A549 (cell line): ENCODE measurements at regions not wholly inside any gene's neighbourhood (a gene's known extent, or its start where the extent isn't known, plus 50 kb on each side); places are given as distances from the start of the nearest gene placed in this dataset.

Experiments used
- ATAC-seq, 2 experiments: fragments of 200-7000 bp in 1 of 2; fragments of >200 bp in 1 of 2; cut with Nextera tagmentation in 1 of 2; cut with Tn5 transposase in 1 of 2; 3 replicates each; pipeline versions ENCODE4 v1.8.0 to v1.9.1; 2018 to 2020; ENCODE audit warnings: mild to moderate bottlenecking in 1 of 2, moderate library complexity in 1 of 2
- CTCF ChIA-PET: fragments of 300-600 bp; sonication (Branson Sonifier 250); formaldehyde crosslinking; extraction: SDS; loops from one replicate; lab custom pipeline; 2021; ENCODE audit warnings: antibody characterized with exemption, inconsistent platforms; lab: Yijun Ruan, JAX
- POLR2A ChIA-PET: fragments of 350-600 bp; formaldehyde crosslinking; extraction: SDS; loops from one replicate; lab custom pipeline; 2021; ENCODE audit warnings: antibody characterized with exemption, inconsistent platforms; lab: Yijun Ruan, JAX
- DNase-seq, 2 experiments: peaks; one replicate each; pipeline versions ENCODE4 v3.0.0 to v3.0.0-alpha.2; 2011 to 2016; ENCODE audit warnings: low read depth in 1 of 2, low spot score in 1 of 2
- FAIRE-seq: peaks from 2 replicates; lab custom pipeline; 2011; peaks lifted over from hg19 to GRCh38; lab: Jason Lieb, UNC
- H3K27ac ChIP-seq, 2 experiments: fragments of >200 bp; sonication (Bioruptor Twin); formaldehyde crosslinking; 3 replicates each; pipeline ENCODE4 v1.5.1; 2016 to 2017
- H3K4me1 ChIP-seq: fragments of >200 bp; sonication (Bioruptor Twin); formaldehyde crosslinking; 3 replicates; pipeline ENCODE4 v1.6.1; 2016
- H3K4me2 ChIP-seq: fragments of >200 bp; sonication (Bioruptor Twin); formaldehyde crosslinking; 3 replicates; pipeline ENCODE4 v1.6.1; 2016
- H3K4me3 ChIP-seq: fragments of >200 bp; sonication (Bioruptor Twin); formaldehyde crosslinking; 3 replicates; pipeline ENCODE4 v1.5.1; 2016
- H3K9me3 ChIP-seq: fragments of >200 bp; sonication (Bioruptor Twin); formaldehyde crosslinking; 3 replicates; pipeline ENCODE4 v1.6.1; 2016
- EHF ChIP-seq: fragments of 250-450 bp; sonication (Bioruptor Pico); IDR thresholded peaks from 2 replicates; pipeline ENCODE4 v1.5.0; 2020; ENCODE audit warnings: mild to moderate bottlenecking
- FOSL2 ChIP-seq, 2 experiments: fragments of 450-650 bp in 1 of 2; fragments of >200 bp in 1 of 2; sonication (Bioruptor Twin) in 1 of 2; formaldehyde crosslinking; IDR thresholded peaks; 2 replicates each; pipeline versions ENCODE4 v1.5.0 to v1.6.1; 2016 to 2020; ENCODE audit warnings: mild to moderate bottlenecking in 1 of 2, moderate library complexity in 1 of 2
- HOXB5 ChIP-seq: fragments of 250-450 bp; sonication (Bioruptor Pico); IDR thresholded peaks from 2 replicates; pipeline ENCODE4 v1.5.0; 2020; ENCODE audit warnings: mild to moderate bottlenecking, moderate library complexity
- KDM1A ChIP-seq: fragments of 200-600 bp; sonication (generic); IDR thresholded peaks from 2 replicates; pipeline ENCODE4 v1.6.1; 2016; ENCODE audit warnings: low read depth, mild to moderate bottlenecking
- KDM5A ChIP-seq: fragments of 200-600 bp; sonication (generic); IDR thresholded peaks from 2 replicates; pipeline ENCODE4 v1.6.1; 2016; ENCODE audit warnings: antibody characterized with exemption, mild to moderate bottlenecking
- MAFK ChIP-seq: fragments of 450-650 bp; IDR thresholded peaks from 2 replicates; pipeline ENCODE4 v1.6.1; 2014; ENCODE audit not compliant: partially characterized antibody
- MAZ ChIP-seq: fragments of 150-350 bp; IDR thresholded peaks from 2 replicates; pipeline ENCODE4 v1.6.1; 2014; ENCODE audit warnings: antibody characterized with exemption, low read depth, low read length, borderline replicate concordance
- NFE2L2 ChIP-seq: fragments of 150-350 bp; conservative IDR thresholded peaks from 2 replicates; pipeline ENCODE4 v1.6.1; 2014; ENCODE audit warnings: low read length
- NPAS2 ChIP-seq: fragments of 250-450 bp; sonication (Bioruptor Pico); IDR thresholded peaks from 2 replicates; pipeline ENCODE4 v1.8.0; 2022; ENCODE audit warnings: mild to moderate bottlenecking, moderate library complexity, borderline replicate concordance
- RAD21 ChIP-seq, 2 experiments: fragments of >200 bp in 1 of 2; sonication (Bioruptor Twin) in 1 of 2; formaldehyde crosslinking in 1 of 2; IDR thresholded peaks in 1 of 2; conservative IDR thresholded peaks in 1 of 2; 2 replicates in 1 of 2; 3 replicates in 1 of 2; pipeline ENCODE4 v1.6.1; 2012 to 2018; ENCODE audit warnings: inconsistent platforms in 1 of 2
- RFX5 ChIP-seq: fragments of 450-650 bp; IDR thresholded peaks from 2 replicates; pipeline ENCODE4 v1.7.1; 2014; ENCODE audit warnings: antibody characterized with exemption, mild to moderate bottlenecking, moderate library complexity
- SREBF2 ChIP-seq: fragments of 450-650 bp; IDR thresholded peaks from 2 replicates; pipeline ENCODE4 v1.6.1; 2014; ENCODE audit warnings: mild to moderate bottlenecking, moderate library complexity
- TP53 ChIP-seq: fragments of 250-450 bp; sonication (Bioruptor Pico); IDR thresholded peaks from 2 replicates; pipeline ENCODE4 v1.5.0; 2021; ENCODE audit warnings: mild to moderate bottlenecking, moderate library complexity
- ZFP36 ChIP-seq: fragments of 450-650 bp; IDR thresholded peaks from 2 replicates; pipeline ENCODE4 v1.6.1; 2014; ENCODE audit warnings: borderline replicate concordance; ENCODE audit not compliant: partially characterized antibody
- ZSCAN20 ChIP-seq: fragments of 250-450 bp; sonication (Bioruptor Pico); IDR thresholded peaks from 2 replicates; pipeline ENCODE4 v1.8.0; 2022; ENCODE audit warnings: mild to moderate bottlenecking, moderate library complexity
- WGBS: methylation state at CpG from one replicate; pipeline ENCODE4 v1.1.6; 2017; ENCODE audit errors: missing lambda C conversion rate; 5-methylcytosine and 5-hydroxymethylcytosine counted together
- TF ChIP-seq, protein P1 (sequence below): fragments of >200 bp; sonication (Bioruptor Twin); formaldehyde crosslinking; IDR thresholded peaks from 2 replicates; pipeline ENCODE4 v1.6.1; 2016
- TF ChIP-seq, protein P2 (sequence below): fragments of 250-450 bp; sonication (Bioruptor Pico); IDR thresholded peaks from 2 replicates; pipeline ENCODE4 v1.5.0; 2021; ENCODE audit warnings: mild to moderate bottlenecking, moderate library complexity, borderline replicate concordance
- TF ChIP-seq, protein P3 (sequence below): fragments of 450-650 bp; IDR thresholded peaks from 2 replicates; pipeline ENCODE4 v1.6.1; 2014; ENCODE audit warnings: antibody characterized with exemption

DNA sequence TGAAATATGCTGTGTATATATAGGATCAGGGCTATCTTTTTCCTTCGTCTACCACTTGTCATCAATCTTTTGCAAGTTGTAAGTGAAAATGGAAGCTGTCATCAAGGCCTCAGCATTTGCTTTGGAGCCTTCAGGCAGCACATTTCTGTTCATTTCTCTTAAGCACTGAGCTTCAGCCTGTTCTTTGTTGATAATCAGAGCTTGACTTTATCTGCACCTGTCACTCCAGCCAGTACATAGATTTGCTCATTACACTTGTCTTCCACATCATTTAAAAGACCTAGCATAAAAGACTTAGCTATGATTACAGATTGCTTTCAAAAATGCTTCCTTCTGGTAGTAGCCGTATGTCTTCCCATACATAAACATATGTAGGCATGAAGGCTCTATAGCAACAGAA lies 189.8 kb upstream of the GRIK2 start:
- POLR2A ChIA-PET = no interaction called here
- TF ChIP-seq ZFP36 (no peak), SREBF2 (no peak), RFX5 (no peak)
- TF ChIP-seq, protein P1, sequence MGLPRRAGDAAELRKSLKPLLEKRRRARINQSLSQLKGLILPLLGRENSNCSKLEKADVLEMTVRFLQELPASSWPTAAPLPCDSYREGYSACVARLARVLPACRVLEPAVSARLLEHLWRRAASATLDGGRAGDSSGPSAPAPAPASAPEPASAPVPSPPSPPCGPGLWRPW = no peak
- CTCF ChIA-PET = no interaction called here
- 63% methylated on average over 2 of the region's 2 CpGs for WGBS
- H3K27ac ChIP-seq = no peak overlapping the region
- H3K4me2 ChIP-seq = no peak overlapping the region
- FAIRE-seq = no peak
- H3K4me3 ChIP-seq = no peak overlapping the region
- H3K9me3 ChIP-seq = no peaks in the 10 kb centered on the region
- no peak for DNase-seq
- no peak for ATAC-seq
- H3K4me1 ChIP-seq = no peaks in the 10 kb centered on the region

DNA sequence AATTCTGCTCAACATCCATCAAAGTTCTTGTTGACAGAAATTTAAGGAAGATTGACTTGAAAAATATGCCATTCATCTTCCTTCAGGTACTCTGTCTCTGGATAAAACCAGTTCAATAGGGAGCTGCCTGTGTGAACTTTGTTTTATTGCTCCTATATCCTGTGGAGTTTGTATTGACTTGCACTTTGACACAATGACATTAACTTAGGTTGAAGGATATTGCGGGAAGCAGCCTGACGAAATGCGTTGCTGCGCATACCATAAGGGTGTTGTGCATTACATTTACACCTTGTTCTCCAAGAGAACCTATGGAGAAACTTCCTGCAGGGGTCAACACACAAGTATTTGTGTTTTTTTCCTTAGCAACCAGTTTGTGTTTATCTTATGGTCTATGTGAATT lies 185.4 kb upstream of the GRIK2 start:
- no peak overlapping the region for H3K4me3 ChIP-seq
- ChIA-PET CTCF (no interaction called here), POLR2A (no interaction called here)
- H3K27ac ChIP-seq = no peak overlapping the region
- H3K9me3 ChIP-seq = no peaks in the 10 kb centered on the region
- no peak overlapping the region for H3K4me2 ChIP-seq
- ATAC-seq = no peak
- 50% methylated on average over 4 of the region's 4 CpGs for WGBS
- TF ChIP-seq MAZ = no peak
- no peak for DNase-seq
- no peaks in the 10 kb centered on the region for H3K4me1 ChIP-seq
- no peak for FAIRE-seq

DNA sequence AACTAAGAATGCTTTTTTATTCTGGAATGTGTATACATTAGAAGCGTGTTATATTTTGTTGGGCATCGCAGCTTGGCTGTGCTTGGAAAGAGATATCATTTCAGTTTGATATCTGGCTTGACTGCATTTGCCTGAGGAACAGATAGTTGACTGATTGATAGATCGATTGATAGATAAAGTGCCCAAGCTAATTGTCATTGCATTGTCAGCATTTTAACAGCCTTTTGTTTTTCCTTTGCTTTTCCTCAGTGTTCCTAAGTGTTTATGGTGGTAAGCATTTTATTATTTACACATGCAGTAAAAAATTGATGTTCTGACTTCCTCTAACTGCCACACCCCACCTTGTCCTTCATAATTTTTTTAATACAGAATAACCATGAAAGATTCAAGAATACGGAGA lies 180.9 kb upstream of the GRIK2 start:
- POLR2A ChIA-PET = no interaction called here
- no peak overlapping the region for H3K4me2 ChIP-seq

DNA sequence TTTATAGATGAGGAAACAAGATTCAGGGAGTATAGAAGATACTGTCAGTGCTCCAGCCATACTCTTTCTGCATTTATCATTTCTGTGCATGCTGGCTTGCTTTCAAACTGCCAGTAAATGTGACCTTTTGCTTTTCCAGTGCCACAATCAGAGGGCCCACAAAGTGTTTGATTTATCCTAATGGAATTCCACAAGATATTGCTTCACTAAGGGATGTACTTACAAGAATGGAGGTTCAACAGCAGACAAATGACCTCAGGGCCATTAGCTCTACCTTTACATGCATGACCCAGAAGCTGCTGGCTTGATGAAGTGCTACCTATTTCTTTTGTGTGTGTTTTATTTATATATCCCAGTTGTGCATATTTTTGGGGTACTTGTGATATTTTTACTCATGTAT lies 171.5 kb upstream of the GRIK2 start:
- DNase-seq = no peak
- Histone ChIP-seq H3K4me1 (no peaks in the 10 kb centered on the region), H3K9me3 (no peaks in the 10 kb centered on the region), H3K4me2 (no peak overlapping the region), H3K27ac (no peak overlapping the region), H3K4me3 (no peak overlapping the region)
- FAIRE-seq = no peak
- ATAC-seq = no peak
- no peak for TF ChIP-seq KDM1A
- TF ChIP-seq FOSL2 (IDR thresholded peaks at IDR 0.05) = no peak
- no peak for TF ChIP-seq FOSL2 (CRISPR knock-in tag; IDR thresholded peaks at IDR 0.05)
- no peak for TF ChIP-seq RAD21 (conservative IDR thresholded peaks at IDR 0.05 in 1 of 2, IDR thresholded peaks at IDR 0.05 in 1 of 2)
- no peak for TF ChIP-seq NPAS2 (CRISPR knock-in tag)
- TF ChIP-seq KDM5A = no peak
- no peak for TF ChIP-seq TP53
- no peak for TF ChIP-seq ZSCAN20 (CRISPR knock-in tag)
- no peak for TF ChIP-seq NFE2L2
- TF ChIP-seq, protein P2, sequence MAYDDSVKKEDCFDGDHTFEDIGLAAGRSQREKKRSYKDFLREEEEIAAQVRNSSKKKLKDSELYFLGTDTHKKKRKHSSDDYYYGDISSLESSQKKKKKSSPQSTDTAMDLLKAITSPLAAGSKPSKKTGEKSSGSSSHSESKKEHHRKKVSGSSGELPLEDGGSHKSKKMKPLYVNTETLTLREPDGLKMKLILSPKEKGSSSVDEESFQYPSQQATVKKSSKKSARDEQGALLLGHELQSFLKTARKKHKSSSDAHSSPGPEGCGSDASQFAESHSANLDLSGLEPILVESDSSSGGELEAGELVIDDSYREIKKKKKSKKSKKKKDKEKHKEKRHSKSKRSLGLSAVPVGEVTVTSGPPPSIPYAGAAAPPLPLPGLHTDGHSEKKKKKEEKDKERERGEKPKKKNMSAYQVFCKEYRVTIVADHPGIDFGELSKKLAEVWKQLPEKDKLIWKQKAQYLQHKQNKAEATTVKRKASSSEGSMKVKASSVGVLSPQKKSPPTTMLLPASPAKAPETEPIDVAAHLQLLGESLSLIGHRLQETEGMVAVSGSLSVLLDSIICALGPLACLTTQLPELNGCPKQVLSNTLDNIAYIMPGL (CRISPR knock-in tag) = no peak
- no peak for TF ChIP-seq HOXB5 (CRISPR knock-in tag)
- CTCF ChIA-PET = no interaction called here
- POLR2A ChIA-PET = no interaction called here

More for the DNA sequence above, 180.9 kb upstream of the GRIK2 start:
- no peak for ATAC-seq
- Histone ChIP-seq H3K4me1 (no peaks in the 10 kb centered on the region), H3K27ac (no peak overlapping the region), H3K4me3 (no peak overlapping the region), H3K9me3 (no peaks in the 10 kb centered on the region)
- CTCF ChIA-PET = no interaction called here
- WGBS = 43% methylated on average over 4 of the region's 4 CpGs
- FAIRE-seq = no peak
- no peak for DNase-seq
- TF ChIP-seq EHF (CRISPR knock-in tag) (no peak), MAFK (peak; percentile 51)
- TF ChIP-seq, protein P3, sequence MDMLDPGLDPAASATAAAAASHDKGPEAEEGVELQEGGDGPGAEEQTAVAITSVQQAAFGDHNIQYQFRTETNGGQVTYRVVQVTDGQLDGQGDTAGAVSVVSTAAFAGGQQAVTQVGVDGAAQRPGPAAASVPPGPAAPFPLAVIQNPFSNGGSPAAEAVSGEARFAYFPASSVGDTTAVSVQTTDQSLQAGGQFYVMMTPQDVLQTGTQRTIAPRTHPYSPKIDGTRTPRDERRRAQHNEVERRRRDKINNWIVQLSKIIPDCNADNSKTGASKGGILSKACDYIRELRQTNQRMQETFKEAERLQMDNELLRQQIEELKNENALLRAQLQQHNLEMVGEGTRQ = no peak
